ENCODE measurements at regions not wholly inside any gene's neighbourhood (a gene's known extent, or its start where the extent isn't known, plus 50 kb on each side); places are given as distances from the start of the nearest gene placed in this dataset.

DNA sequence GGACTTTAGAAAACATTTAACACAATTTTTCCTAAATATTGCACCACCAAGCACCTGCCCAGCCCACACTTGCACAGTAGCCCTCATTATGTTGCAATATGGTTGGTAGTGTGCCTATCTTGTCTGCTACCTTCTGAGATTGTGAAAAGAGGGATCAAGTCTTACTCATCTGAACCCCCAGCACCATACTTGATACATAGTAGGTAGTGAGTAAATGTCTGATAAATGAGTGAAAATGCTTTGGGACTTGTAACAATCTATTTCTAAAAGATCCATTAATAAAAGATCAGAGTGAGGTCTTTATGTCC lies 118.4 kb upstream of the MED14 start:
- TF ChIP-seq, protein P1, sequence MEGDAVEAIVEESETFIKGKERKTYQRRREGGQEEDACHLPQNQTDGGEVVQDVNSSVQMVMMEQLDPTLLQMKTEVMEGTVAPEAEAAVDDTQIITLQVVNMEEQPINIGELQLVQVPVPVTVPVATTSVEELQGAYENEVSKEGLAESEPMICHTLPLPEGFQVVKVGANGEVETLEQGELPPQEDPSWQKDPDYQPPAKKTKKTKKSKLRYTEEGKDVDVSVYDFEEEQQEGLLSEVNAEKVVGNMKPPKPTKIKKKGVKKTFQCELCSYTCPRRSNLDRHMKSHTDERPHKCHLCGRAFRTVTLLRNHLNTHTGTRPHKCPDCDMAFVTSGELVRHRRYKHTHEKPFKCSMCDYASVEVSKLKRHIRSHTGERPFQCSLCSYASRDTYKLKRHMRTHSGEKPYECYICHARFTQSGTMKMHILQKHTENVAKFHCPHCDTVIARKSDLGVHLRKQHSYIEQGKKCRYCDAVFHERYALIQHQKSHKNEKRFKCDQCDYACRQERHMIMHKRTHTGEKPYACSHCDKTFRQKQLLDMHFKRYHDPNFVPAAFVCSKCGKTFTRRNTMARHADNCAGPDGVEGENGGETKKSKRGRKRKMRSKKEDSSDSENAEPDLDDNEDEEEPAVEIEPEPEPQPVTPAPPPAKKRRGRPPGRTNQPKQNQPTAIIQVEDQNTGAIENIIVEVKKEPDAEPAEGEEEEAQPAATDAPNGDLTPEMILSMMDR (IDR thresholded peaks at IDR 0.05), result no peak
- no peak for TF ChIP-seq POLR2A (IDR thresholded peaks at IDR 0.05)
- TF ChIP-seq POLR2AphosphoS5 (IDR thresholded peaks at IDR 0.05; ENCODE audit: insufficient read depth in 1 of 2, low read depth in 1 of 2), result no peak
